CD4-positive, alpha-beta T cell treated with Interleukin-1 beta for 1 hour (primary cell): ENCODE measurements at regions not wholly inside any gene's neighbourhood (a gene's known extent, or its start where the extent isn't known, plus 50 kb on each side); places are given as distances from the start of the nearest gene placed in this dataset.
A peak's percentile ranks its signal among the peaks of the same experiment; 100 is the strongest.

Experiments
- DNase-seq, 2 donors: peaks; one replicate each; pipeline ENCODE4 v3.0.0-alpha.2; 2020 to 2022

DNA sequence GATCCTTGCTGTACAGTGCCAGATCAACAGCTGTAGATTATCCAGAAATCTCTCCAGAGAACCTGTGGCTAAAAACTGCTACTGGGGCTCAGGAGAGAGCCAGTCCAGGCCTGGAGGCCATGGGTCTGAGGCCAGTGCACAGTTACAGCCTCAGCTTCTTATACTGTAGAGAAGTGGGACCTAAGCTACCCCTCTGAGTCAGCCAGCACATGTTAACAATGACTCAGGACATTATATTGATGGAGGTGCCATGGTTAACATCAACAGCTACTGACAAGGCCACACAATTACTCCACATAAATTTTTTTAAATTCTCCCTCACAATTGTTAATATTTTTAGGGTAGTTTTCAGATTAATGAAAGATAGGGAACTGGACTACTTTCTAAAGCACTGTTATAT, 138.5 kb downstream of the RBM26 start:
- DNase-seq: no peak

DNA sequence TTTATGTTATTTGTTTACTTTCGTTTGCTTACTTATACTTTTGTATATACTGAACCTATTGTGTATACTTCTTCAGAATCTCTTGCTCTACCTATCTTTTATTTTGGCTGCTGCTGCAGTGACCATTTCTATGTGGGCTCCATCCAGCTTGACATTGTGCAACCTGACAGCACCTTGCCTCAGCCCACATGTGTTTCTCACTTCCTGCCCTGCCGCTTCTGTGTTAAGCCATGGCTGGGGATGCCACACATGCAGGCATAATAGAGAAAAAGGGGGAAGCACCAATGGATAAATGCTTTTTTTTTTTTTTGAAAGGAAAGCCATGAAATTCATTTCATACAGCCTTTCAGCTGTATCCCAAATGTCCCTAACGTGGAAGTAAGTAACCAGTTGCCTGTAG, 147.6 kb downstream of the RBM26 start:
- no peak for DNase-seq

DNA sequence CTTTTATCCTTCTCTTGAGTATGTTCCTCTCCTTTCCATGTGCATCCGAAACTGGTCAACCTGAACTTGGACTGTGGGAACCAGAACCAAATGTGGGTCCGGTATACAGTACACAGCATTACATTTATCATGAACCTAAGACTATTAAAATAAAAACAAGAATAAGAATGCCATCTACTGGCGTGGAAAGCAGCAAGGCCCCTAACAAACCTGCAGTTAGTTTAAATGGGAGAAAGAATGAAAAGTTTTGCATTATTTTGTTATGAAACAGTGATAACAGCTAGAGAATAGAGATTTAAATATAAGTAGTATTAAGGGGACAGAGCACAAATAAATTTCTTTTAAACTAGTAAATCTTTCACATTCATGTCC, 159.5 kb downstream of the RBM26 start:
- no peak for DNase-seq

DNA sequence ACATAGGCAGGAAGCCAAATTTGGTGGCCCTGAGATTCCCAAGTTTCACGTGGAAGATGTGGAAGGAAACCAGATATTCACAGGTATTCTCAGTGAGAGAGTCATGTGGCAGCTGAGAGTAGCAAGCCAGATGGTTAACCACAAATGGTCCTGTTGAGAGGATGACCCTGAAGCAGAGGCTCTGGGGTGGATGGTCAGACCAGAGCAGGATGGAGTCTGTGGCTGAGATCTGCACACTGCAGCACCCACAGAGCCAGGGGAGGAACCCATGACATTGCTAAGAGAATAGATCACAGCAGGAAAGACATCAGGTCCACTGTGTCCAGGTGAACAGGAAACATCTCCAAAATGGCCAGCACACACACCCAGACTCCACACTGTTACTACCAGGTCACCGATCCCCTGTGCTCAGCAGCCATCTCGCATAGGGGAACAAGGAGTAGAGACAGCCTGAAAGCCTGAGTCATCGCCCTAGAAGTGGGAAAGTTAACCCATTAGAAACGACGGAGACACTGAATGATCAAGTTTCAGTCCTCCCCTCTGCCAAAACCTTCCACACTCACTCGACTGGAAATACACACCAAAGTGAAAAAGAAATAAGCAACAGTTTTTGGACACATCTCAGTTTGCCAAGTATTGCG, 160.0 kb downstream of the RBM26 start:
- DNase-seq: no peak

DNA sequence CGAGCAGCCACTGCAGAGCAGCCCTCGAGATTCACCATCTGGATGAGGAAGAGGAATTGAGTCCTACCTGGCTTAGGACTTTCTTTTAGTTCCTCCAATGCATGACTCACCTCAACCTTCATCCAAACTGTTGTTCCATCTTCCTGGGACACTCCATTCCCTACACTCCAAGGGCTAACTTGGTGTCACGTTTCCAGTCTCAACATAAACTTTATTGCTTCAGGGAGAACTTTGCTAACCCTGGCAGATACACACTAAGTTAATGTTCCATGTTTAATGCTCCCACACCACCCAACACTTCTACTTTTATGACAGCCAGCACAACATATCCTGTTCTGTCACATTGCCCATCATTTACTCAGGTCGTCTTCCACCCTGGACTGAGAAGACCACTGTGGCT, 164.4 kb downstream of the RBM26 start:
- DNase-seq: no peak

DNA sequence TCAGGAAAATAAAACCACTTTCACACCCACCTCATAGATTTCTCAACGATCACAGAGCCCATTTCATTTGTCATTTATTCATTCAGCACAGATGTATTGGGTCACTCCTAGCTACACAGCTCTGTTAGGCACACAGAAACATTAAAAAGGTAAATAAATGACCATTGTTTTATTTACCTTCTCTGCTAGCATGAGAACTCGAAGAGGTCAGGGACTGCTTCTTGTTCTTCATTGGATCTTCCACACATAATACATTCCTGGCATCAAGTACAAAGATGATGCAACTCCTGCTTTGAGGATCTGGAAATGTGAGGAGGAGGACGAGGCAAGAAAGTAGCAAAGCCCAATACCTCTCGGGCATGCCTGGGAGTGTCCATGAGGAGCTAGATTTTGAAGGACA, 168.1 kb downstream of the RBM26 start:
- no peak for DNase-seq

DNA sequence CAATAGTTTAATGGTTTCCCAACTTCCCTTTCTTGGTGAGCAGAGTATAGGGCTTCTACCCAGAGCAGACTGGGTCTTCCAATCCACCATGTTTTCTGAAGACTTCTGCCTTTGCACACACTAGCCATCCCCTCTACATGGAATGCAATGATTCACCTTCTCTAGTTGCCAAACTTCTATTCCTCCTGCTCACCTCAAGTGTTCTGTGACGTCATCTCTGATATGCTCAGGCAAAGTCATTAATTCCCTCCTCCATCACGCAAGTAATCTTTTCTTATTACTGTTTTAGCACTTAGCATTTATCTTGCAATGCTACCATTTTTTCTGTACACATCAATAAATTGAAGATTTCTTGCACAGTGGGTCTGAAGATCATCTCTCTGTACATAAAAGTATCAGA, 174.2 kb downstream of the RBM26 start:
- DNase-seq: no peak

DNA sequence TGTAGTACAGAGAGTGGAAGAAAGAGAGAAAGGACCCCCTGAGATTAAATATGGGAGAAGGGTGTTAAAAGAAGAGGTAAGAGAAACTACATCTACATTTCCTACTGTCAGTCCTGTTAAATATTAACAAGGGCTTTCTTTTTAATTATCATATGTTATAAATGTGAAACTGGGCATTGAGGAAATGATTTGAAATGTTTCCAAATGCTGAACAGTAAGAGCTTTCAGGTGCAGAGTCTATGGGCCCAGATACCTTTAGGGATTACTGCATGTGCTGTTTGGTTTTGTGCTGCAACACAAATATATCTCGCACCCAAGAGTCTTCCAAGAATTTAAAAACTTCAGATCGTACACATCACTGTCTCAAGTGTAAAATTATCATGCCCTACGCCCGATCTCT, 176.3 kb downstream of the RBM26 start:
- no peak for DNase-seq

DNA sequence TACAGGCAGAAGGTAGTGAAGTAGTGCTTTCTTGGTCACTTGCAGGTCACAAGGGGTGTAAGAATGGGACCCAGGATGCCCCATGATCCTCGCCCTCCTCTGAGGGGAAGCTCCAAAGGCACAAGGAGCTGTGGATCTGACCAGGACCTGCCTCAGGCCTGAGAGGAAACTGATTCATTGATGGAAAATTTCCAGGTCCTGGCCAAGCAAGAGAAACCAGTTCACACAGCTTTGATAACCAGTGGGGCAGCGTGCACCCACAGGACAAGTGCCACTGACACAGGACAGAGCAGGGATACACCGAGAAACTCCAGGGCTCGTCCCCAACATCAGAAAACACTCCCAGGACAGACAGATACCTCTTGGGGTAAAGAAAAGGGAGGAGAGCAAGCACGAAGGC, 177.1 kb downstream of the RBM26 start:
- no peak for DNase-seq

DNA sequence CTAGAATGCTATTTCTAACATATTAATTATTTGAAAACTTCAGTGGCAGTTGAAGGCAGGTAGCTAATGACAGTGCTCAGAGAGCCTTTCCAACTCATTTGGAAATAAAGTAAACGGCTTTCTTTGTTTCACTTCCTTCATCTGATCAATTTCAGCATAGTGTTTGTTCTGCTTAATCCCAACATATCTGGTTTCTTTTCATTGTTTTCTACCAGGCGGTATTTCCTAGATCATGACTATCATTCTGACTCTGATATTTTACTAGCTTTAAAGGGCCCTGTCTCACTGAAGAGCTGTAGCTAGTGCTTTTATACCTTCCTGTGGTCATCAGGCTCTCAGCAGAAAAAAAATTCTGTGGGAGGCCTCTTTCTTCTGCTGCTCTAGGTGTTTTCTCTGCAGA, 178.6 kb downstream of the RBM26 start:
- no peak for DNase-seq

DNA sequence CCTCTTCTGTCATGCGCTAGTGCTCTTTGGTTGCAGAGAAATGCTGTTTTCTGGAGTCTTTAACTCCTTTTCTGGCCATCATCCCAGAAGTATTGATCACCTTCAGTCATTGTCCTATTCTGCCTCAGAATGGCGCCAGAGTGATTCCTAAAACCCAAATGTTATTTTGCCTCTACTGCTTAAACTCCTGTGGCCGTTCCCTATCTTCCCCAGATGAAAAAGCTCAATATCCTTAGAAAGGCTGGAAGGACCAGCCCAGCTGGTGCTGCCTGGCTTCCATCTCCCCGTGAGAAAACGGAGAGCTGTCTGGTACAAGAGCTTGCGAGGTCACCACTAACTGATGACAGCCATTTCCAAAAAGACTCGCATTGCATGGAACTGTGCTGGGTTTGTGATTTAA, 179.1 kb downstream of the RBM26 start:
- DNase-seq: no peak

DNA sequence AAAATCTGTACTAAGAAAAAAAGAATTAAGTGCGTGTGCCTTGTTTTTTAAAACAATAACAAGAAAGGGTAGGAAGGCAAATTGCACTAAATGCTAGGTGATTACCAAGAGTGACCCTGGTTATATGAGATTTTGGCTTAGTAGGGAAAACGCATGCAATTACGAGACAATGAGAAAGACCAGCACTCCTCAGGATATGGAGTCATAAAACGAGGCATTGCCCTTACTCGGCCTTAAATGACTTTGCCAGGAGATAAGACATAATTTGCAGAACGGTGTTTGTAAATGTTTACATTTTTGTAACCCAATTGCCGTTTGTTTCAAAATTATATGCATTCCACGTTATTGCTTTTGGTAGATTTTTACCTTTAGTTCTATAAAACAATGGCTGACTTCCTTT, 179.8 kb downstream of the RBM26 start:
- no peak for DNase-seq

DNA sequence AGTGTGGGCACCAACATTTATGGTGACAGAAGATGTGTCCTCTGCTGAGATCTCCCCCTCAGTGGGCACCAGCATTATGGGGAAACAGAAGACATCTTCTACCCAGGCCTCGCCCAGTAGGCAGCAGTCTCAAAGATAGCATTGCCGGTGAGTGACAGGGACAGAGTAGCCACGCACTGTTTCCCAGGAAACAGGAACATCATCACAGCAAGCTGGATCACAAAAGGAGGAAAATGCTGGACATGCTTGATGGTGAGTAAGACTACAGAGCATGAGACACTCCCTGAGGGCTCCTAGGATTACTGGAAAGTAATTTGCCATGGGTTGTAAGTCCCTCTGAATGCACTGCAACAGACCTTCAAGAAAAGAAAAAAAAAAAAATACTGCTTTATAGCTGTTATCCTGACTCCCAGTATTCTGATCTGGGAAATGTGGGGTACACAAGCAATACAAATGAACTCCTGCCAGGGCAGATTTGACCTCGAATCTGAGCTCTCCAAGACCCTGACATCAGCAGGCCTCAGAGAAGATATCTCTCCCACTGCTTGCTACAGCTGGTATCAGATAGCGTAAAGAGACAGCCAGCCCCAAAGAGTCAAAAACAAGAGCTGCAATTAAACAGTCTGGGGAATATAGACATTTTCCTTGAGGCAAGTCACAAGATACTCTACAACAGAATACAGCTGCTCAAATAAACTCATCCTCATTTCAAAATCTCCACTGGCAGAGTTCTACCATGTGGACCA, 180.4 kb downstream of the RBM26 start:
- DNase-seq: no peak

DNA sequence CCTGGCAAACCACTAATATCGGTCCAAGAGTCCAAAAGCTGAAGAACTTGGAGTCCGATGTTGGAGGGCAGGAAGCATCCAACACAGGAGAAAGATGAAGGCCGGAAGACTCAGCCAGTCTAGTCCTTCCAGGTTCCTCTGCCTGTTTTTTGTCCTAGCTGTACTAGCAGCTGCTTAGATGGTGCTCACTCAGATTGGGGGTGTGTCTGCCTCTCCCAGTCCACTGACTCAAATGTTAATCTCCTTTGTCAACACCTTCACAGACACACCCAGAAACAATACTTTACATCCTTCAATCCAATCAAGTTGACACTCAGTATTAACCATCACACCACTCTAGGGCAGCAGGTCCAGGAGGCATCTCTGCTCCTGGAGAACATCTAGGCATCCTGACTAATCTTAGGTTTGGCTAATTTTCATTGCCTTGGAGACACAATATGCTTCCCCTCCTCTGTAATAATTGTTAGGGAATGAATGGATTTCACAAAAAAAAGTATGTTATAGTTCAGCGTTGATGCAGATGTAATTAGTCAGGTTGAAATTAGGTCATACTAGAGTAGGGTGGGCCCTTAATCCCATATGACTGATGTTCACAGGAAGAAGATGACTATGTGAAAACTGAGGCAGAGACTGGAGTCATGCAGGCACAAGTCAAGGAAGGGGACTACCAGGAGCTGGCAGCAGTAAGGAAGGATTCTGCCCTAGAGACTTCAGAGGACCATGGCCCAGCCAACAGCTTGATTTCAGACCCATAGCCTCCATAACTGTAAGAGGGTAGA, 183.4 kb downstream of the RBM26 start:
- no peak for DNase-seq

DNA sequence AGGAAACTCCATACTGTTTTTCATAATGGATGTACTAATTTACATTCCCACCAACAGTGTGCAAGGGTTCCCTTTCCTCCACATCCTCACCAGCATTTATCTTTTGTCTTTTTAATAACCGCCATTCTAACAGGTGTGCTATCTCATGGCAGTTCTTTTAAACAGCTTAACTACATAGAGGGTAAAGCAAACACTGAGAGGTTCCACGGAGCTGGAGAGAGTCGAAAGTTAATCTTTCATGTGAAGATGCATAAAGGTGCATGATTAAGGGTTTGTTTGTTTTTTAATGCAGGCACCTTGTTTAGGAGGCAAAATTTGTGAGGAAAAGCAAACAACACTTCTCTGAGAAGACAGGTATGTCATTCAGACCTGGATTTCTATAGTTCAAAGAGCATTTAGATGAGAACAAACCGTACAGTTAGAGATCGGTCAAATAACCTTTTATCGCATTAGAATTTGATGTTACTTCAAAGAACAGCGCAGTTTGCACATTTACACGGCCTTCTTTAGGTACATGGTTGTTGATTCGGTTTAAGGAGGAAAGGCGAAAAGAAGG, 193.9 kb downstream of the RBM26 start:
- DNase-seq: no peak

DNA sequence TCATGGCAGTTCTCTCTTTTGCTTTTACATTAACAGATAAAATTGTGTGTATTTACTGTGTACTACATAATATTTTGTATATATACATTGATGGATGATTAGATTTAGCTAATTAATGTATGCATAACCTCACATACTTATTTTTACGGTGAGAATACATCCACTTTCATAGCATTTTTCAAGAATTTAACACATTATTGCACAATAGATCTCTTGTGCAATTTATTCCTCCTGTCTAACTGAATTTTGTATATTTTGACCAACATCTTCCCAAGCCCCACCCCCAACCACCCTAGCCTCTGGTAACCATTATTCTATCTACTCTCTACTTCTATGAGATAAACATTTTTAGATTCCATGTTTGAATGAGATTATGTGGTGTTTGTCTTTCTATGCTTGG, 194.7 kb downstream of the RBM26 start:
- no peak for DNase-seq

DNA sequence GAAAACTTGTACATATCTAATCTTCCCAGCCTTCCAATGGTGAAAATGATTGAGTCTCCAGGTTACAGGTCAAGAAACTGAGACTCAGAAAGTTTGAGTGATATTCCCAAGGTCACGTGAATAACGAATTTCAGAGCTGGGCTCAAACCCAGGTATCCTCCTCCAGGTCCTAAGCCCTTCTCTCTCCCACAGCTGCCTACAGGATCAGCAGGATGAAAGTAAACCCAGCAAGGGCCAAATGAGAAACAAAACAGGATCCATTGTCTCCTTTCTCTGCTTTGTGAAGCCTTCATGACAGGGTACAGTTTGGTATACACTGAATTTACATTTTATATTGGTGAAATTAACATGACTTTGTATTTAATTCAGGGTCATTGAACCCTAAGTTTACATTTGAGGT, 208.1 kb downstream of the RBM26 start:
- DNase-seq: no peak

DNA sequence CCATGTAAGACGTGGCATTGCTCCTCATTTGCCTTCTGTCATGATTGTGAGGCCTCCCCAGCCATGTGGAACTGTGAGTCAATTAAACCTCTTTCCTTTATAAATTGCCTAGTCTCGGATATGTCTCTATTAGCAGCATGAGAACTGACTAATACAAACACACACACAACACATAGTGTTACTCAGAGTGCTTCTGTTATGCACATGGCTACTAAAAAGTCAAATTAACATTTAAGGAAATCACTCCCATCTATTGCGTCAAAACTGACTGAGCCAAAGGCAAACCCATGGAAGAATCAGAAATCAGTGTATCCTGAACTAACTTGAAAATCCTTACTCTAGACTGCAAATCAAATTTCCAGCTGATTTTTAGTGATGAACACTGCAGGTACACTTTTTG, 209.2 kb downstream of the RBM26 start:
- no peak for DNase-seq

DNA sequence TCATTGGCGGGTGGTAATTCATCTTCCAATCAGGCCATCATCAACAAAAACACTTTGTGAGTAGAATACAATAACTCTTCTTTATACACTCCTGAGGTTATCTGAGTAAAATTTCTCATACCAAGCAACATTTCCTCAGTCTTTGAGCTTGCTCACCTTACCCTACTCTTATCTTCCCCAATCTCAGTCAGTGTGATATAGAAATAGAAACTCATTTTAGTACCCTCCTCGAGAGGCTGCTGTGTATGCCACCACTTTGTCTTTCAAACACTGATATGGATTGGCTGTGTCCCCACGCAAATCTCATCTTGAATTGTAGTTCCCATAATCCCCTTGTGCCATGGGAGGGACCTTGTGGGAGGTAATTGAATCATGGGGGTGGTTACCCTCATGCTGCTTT, 209.7 kb downstream of the RBM26 start:
- DNase-seq: no peak

DNA sequence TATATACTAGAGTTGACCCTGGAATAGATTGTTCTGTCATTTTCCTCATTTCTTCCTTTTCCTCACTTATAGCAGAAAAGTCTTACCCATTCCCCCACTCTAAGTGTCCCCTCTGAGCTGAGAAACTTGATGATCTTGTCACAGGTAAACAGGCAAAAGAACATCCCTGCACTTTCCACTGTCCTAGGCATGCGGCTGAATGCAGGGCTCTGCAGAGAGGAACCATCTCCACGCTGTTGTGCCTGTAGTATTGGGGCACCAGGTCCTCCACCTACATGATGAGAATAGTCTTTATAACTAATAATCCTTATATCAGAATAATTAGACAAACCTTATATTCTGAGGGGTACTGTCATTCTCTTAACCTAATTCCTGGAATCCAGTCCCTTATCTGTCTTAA, 211.3 kb downstream of the RBM26 start:
- DNase-seq: no peak

DNA sequence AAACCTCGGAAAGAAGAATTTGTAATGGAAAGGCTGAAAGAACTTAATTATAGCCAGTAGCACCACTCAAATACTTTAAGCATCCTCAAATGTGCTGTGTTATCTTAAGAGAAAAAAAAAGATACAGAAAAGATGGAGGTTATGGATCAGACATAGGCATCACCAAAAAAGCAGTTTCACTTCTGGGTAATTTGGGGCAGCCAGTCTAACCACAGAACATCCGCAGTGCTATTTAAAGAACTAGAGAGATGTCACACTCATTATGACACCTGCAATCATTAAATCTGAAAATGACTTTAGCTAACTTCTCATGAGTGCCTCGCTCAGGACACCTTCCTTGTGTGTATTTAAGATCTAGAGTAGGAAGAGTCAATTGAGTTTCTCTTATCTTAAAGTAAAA, 211.8 kb downstream of the RBM26 start:
- peak; percentile 40 to 61 for DNase-seq

DNA sequence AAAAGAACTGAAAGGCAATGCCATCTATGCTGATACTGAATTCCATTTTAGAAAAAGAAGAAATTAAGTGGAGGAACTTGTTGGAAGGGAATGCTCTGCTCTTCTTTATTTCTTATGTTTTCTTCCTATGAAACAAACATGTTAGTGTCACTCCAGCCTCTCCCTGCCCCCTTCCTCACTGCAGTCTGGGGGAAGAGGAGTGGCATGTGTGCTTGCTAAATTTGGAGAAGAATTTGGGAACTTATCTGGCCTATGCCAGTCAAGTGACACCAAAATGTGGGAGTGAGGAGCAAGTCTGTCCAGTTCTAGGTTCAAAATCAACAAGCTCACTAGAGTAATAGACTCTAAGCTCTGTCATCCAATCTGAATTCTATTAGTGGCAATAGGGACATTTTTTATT, 214.6 kb downstream of the RBM26 start:
- no peak for DNase-seq

DNA sequence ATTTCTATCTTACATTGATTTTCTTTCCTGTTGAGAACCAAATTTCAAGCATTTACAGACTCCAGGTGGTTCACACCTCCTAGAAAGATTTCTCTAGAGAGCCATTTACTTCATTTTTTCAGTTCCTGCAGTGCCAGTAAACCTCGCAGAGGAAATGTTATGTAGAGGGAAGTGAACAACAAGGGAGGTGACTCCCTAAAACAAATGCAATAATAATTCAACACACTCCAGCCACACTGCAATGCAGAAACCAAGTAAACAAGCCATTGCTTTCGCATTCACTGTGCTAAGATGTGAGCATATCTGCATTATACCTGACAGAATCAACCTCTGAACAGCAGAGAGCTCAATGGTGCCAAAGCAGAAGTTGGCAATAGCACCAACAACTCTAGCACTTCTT, 215.1 kb downstream of the RBM26 start:
- no peak for DNase-seq
